ENCODE measurements at regions not wholly inside any gene's neighbourhood (a gene's known extent, or its start where the extent isn't known, plus 50 kb on each side); places are given as distances from the start of the nearest gene placed in this dataset.

- POLR2A ChIA-PET: no interaction called here
- no peak overlapping the region for H3K4me3 ChIP-seq (ENCODE audit: low read depth, low read length)
- CTCF ChIA-PET: no interaction called here
- H3K27ac ChIP-seq (ENCODE audit: extremely low read depth, low read depth, low read length): no peak overlapping the region
- H3K4me1 ChIP-seq (ENCODE audit: control insufficient read depth, insufficient read depth, low read length): no peaks in the 10 kb centered on the region
- H3K9me3 ChIP-seq (ENCODE audit: control insufficient read depth, insufficient read depth, low read depth, low read length): no peaks in the 10 kb centered on the region
- H3K36me3 ChIP-seq (ENCODE audit: control insufficient read depth in 2 of 2, insufficient read depth in 1 of 2, low read length in 2 of 2): no peaks in the 10 kb centered on the region
- TF ChIP-seq ZNF626 (tag by site-specific recombination; IDR thresholded peaks at IDR 0.05) (no peak), ZNF335 (tag by site-specific recombination; conservative IDR thresholded peaks at IDR 0.05) (no peak)
- TF ChIP-seq, protein P1, sequence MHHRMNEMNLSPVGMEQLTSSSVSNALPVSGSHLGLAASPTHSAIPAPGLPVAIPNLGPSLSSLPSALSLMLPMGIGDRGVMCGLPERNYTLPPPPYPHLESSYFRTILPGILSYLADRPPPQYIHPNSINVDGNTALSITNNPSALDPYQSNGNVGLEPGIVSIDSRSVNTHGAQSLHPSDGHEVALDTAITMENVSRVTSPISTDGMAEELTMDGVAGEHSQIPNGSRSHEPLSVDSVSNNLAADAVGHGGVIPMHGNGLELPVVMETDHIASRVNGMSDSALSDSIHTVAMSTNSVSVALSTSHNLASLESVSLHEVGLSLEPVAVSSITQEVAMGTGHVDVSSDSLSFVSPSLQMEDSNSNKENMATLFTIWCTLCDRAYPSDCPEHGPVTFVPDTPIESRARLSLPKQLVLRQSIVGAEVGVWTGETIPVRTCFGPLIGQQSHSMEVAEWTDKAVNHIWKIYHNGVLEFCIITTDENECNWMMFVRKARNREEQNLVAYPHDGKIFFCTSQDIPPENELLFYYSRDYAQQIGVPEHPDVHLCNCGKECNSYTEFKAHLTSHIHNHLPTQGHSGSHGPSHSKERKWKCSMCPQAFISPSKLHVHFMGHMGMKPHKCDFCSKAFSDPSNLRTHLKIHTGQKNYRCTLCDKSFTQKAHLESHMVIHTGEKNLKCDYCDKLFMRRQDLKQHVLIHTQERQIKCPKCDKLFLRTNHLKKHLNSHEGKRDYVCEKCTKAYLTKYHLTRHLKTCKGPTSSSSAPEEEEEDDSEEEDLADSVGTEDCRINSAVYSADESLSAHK (tag by site-specific recombination; IDR thresholded peaks at IDR 0.05): no peak
Measured at GRCh38 chr22:48306284-48306683, 1521.4 kb downstream of the BRD1 start.

DNA sequence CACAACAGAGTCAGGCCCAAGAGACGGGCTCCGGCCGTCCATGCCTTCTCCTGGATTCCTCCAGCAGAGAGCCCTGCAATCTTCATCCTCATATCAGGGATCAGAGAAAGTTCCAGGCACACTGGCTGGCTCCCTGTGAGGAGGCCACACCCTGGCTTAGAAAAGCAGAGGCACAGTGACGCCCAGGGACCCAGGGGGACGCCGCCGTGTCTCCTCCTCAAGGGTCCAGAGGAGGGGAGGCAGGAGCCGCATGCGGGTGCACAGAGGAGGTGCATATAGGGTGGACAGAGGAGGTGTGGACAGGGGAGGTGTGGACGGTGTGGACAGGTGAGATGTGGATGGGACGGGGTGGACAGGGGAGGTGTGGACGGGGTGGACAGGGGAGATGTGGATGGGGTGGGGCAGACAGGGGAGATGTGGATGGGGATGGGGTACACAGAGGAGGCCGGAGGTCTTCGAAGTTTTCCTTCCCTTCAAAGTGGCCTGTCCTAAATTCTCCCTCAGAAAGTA lies 1521.9 kb downstream of the BRD1 start:
- Histone ChIP-seq H3K36me3 (ENCODE audit: control insufficient read depth in 2 of 2, insufficient read depth in 1 of 2, low read length in 2 of 2) (no peaks in the 10 kb centered on the region), H3K27ac (ENCODE audit: extremely low read depth, low read depth, low read length) (no peak overlapping the region), H3K9me3 (ENCODE audit: control insufficient read depth, insufficient read depth, low read depth, low read length) (no peaks in the 10 kb centered on the region), H3K4me1 (ENCODE audit: control insufficient read depth, insufficient read depth, low read length) (no peaks in the 10 kb centered on the region), H3K4me3 (ENCODE audit: low read depth, low read length) (no peak overlapping the region)
- ChIA-PET POLR2A (no interaction called here), CTCF (no interaction called here)
- TF ChIP-seq BCL11A (tag by site-specific recombination; IDR thresholded peaks at IDR 0.05; ENCODE audit: low read depth) (no peak), ZNF654 (tag by site-specific recombination; IDR thresholded peaks at IDR 0.05; ENCODE audit: low read depth) (no peak), ZNF473 (tag by site-specific recombination; IDR thresholded peaks at IDR 0.05) (no peak), YY1 (tag by site-specific recombination; IDR thresholded peaks at IDR 0.05) (no peak), ZNF280D (tag by site-specific recombination; IDR thresholded peaks at IDR 0.05) (no peak), ZBTB48 (tag by site-specific recombination; IDR thresholded peaks at IDR 0.05) (no peak), ZNF600 (tag by site-specific recombination; IDR thresholded peaks at IDR 0.05) (no peak), ZNF626 (tag by site-specific recombination; IDR thresholded peaks at IDR 0.05) (no peak), ZNF548 (tag by site-specific recombination; IDR thresholded peaks at IDR 0.05) (no peak)

DNA sequence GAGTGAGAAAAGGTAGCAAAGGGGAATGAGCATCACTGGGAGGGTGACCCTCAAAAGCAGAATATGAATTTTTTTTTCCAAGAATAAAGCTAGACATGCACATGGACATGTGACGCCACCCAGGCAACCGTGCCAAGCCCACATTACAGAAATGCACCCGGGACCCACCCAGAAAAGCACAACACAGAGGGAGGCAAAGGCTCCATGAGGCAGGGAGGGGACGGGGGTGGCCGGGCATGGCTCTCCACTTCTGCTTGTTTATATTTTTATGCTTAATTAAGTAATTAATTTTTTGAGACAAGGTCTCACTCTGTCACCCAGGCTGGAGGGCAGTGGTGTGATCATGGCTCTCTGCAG lies 1524.3 kb downstream of the BRD1 start:
- Histone ChIP-seq H3K9me3 (ENCODE audit: control insufficient read depth, insufficient read depth, low read depth, low read length) (no peaks in the 10 kb centered on the region), H3K36me3 (ENCODE audit: control insufficient read depth in 2 of 2, insufficient read depth in 1 of 2, low read length in 2 of 2) (no peaks in the 10 kb centered on the region), H3K27ac (ENCODE audit: extremely low read depth, low read depth, low read length) (no peak overlapping the region), H3K4me1 (ENCODE audit: control insufficient read depth, insufficient read depth, low read length) (no peaks in the 10 kb centered on the region), H3K4me3 (ENCODE audit: low read depth, low read length) (no peak overlapping the region)
- CTCF ChIA-PET: no interaction called here
- POLR2A ChIA-PET: no interaction called here
- TF ChIP-seq ZNF140 (tag by site-specific recombination; IDR thresholded peaks at IDR 0.05) (no peak), ZNF423 (tag by site-specific recombination; IDR thresholded peaks at IDR 0.05) (no peak), ZNF558 (tag by site-specific recombination; IDR thresholded peaks at IDR 0.05) (no peak), ZNF148 (tag by site-specific recombination; IDR thresholded peaks at IDR 0.05; ENCODE audit: borderline replicate concordance) (no peak), ZNF791 (tag by site-specific recombination; IDR thresholded peaks at IDR 0.05) (no peak), ZNF692 (tag by site-specific recombination; IDR thresholded peaks at IDR 0.05) (no peak), REST (tag by site-specific recombination; IDR thresholded peaks at IDR 0.05) (no peak)
